ENCODE measurements at regions not wholly inside any gene's neighbourhood (a gene's known extent, or its start where the extent isn't known, plus 50 kb on each side); places are given as distances from the start of the nearest gene placed in this dataset.

DNA sequence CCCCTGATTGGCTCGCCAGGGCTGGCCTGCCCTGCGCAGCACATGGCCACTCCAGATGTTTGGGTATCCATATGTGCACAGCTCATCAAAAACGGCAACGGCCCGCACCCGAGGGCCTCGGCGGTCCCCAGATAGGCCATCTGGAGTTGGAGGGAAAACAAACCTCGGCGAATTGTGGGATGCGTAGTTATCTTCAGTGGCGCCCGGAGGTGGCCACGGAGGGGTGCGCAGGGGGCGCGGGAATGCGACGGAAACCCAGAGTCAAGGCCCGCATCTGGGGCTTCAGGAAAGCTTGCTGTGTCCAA lies 156.5 kb downstream of the TLE3 start:
- TF ChIP-seq, protein P1, sequence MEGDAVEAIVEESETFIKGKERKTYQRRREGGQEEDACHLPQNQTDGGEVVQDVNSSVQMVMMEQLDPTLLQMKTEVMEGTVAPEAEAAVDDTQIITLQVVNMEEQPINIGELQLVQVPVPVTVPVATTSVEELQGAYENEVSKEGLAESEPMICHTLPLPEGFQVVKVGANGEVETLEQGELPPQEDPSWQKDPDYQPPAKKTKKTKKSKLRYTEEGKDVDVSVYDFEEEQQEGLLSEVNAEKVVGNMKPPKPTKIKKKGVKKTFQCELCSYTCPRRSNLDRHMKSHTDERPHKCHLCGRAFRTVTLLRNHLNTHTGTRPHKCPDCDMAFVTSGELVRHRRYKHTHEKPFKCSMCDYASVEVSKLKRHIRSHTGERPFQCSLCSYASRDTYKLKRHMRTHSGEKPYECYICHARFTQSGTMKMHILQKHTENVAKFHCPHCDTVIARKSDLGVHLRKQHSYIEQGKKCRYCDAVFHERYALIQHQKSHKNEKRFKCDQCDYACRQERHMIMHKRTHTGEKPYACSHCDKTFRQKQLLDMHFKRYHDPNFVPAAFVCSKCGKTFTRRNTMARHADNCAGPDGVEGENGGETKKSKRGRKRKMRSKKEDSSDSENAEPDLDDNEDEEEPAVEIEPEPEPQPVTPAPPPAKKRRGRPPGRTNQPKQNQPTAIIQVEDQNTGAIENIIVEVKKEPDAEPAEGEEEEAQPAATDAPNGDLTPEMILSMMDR (IDR thresholded peaks at IDR 0.05): no peak
- TF ChIP-seq POLR2A (IDR thresholded peaks at IDR 0.05) (no peak), POLR2AphosphoS5 (IDR thresholded peaks at IDR 0.05; ENCODE audit: insufficient read depth in 1 of 2, low read depth in 1 of 2) (no peak)

Measured in vagina (tissue), 2 donors.